Astrocyte (in vitro differentiated cells and primary cell): ENCODE measurements at regions not wholly inside any gene's neighbourhood (a gene's known extent, or its start where the extent isn't known, plus 50 kb on each side); places are given as distances from the start of the nearest gene placed in this dataset.

Source experiments
- EZH2 ChIP-seq: IDR thresholded peaks from 2 replicates; pipeline ENCODE4 v1.6.1; 2012; ENCODE audit warnings: mild to moderate bottlenecking, low read length, inconsistent platforms; ENCODE audit not compliant: insufficient read depth
- TF ChIP-seq, protein P1 (sequence below): IDR thresholded peaks from 2 replicates; pipeline ENCODE4 v1.5.1; 2011; ENCODE audit warnings: low read depth, mild to moderate bottlenecking, inconsistent platforms, low read length, moderate library complexity; ENCODE audit not compliant: insufficient read depth

DNA sequence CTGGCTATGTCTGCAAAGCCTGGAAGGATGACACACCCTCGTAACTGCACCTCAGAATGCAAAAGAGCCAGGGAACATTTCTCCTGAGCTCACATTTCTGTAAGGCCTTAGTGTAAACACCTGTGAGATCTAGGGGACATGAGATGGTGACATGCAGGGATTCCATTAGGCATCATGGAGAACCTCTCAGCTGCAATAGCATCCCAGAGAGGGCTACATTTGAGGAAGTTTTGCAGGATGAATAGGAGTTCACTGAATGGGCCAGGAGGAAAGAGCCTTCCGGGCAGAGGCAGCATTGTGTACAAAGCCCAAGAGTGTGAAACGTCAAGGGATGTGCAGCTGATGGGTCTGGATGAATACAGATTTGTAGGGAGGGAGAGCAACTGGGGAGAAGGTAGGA lies 223.0 kb upstream of the RPL38 start:
- TF ChIP-seq, protein P1, sequence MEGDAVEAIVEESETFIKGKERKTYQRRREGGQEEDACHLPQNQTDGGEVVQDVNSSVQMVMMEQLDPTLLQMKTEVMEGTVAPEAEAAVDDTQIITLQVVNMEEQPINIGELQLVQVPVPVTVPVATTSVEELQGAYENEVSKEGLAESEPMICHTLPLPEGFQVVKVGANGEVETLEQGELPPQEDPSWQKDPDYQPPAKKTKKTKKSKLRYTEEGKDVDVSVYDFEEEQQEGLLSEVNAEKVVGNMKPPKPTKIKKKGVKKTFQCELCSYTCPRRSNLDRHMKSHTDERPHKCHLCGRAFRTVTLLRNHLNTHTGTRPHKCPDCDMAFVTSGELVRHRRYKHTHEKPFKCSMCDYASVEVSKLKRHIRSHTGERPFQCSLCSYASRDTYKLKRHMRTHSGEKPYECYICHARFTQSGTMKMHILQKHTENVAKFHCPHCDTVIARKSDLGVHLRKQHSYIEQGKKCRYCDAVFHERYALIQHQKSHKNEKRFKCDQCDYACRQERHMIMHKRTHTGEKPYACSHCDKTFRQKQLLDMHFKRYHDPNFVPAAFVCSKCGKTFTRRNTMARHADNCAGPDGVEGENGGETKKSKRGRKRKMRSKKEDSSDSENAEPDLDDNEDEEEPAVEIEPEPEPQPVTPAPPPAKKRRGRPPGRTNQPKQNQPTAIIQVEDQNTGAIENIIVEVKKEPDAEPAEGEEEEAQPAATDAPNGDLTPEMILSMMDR = no peak
- TF ChIP-seq EZH2 = no peak
